ENCODE measurements at regions not wholly inside any gene's neighbourhood (a gene's known extent, or its start where the extent isn't known, plus 50 kb on each side); places are given as distances from the start of the nearest gene placed in this dataset.
"Not testable (repeated sequence)": the region's sequence is repeated elsewhere in the genome, so short reads cannot be mapped to it uniquely, and the experiment has no call there.

DNA sequence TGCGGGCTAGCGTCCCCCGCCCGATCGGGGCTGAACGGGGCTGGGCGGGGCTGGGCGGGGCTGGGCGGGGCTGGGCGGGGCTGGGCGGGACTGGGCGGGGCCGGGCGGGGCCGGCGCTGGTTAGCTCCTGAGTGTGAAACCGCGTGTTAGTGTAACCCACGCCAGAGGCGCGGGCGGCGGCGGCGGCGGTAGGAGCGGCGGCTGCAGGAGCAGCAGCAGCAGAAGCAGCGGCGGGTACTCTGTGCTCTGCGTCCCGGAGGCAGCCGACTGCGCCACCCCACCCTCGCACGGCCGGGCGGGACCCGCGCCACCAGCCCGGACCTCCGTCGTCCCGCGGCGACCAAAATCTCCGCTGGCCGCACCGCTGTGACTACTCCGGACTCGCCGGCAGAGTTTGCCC, 128.1 kb downstream of the LAS1L start:
- H3K4me3 ChIP-seq = no peak overlapping the region
- H3K27ac ChIP-seq = no peak overlapping the region
- ATAC-seq = peak in 1 of 2 experiments; percentile 66; a peak in 1 of 6 replicates
- FAIRE-seq = no peak
- ChIA-PET CTCF (no interaction called here), POLR2A (no interaction called here)
- TF ChIP-seq TP53 (CRISPR knock-in tag; IDR thresholded peaks at IDR 0.05) (no peak), JUN (IDR thresholded peaks at IDR 0.05) (no peak)
- DNase-seq (ENCODE audit: low read depth in 1 of 2, low spot score in 1 of 2) = no peak
- H3K4me2 ChIP-seq = no peak overlapping the region
- 61% methylated on average over 15 of the region's 52 CpGs for WGBS (ENCODE audit: missing lambda C conversion rate)
- H3K9me3 ChIP-seq = no peaks in the 10 kb centered on the region
- H3K4me1 ChIP-seq = no peaks in the 10 kb centered on the region

DNA sequence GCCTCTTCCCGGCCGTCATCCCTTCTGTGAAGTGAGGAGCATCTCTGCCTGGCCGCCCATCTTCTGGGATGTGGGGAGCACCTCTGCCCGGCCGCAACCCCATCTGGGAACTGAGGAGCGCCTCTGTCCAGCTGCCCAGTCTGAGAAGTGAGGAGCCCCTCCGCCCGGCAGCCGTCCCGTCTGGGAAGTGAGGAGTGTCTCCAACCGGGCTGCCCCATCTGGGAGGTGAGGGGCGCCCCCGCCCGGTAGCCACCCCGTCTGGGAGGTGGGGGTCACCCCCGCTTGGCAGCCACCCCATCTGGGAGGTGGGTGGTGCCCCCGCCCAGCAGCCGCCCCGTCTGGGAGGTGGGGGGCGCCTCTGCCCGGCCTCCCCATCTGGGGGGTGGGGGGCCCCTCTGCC, 142.3 kb downstream of the LAS1L start:
- ChIA-PET CTCF (no interaction called here), POLR2A (no interaction called here)
- H3K27ac ChIP-seq = no peak overlapping the region
- H3K4me1 ChIP-seq = no peaks in the 10 kb centered on the region
- ATAC-seq (no peak), DNase-seq (ENCODE audit: low read depth in 1 of 2, low spot score in 1 of 2) (no peak), FAIRE-seq (no peak)
- H3K4me2 ChIP-seq = no peak overlapping the region
- no peak overlapping the region for H3K4me3 ChIP-seq
- TF ChIP-seq ZSCAN20 (CRISPR knock-in tag; IDR thresholded peaks at IDR 0.05) (no peak), EHMT2 (IDR thresholded peaks at IDR 0.05; ENCODE audit: low read depth) (no peak)
- 0% methylated on average over 2 of the region's 21 CpGs for WGBS (ENCODE audit: missing lambda C conversion rate)
- H3K9me3 ChIP-seq = no peaks in the 10 kb centered on the region

DNA sequence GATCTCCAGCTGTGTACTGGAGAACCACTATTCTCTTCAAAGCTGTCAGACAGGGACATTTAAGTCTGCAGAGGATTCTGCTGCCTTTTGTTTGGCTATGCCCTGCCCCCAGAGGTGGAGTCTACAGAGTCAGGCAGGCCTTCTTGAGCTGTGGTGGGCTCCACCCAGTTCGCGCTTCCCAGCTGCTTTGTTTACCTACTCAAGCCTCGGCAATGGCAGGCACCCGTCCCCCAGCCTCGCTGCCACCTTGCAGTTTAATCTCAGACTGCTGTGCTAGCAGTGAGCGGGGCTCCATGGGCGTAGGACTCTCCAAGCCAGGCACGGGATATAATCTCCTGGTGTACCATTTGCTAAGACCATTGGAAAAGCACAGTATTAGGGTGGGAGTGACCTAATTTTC, 145.5 kb downstream of the LAS1L start:
- H3K4me2 ChIP-seq; FAIRE-seq; CTCF ChIA-PET; DNase-seq (ENCODE audit: low read depth in 1 of 2, low spot score in 1 of 2); H3K4me1 ChIP-seq; ATAC-seq; H3K4me3 ChIP-seq; POLR2A ChIA-PET; H3K9me3 ChIP-seq; H3K27ac ChIP-seq: not testable (repeated sequence)
- WGBS (ENCODE audit: missing lambda C conversion rate) = 7% methylated on average over 5 of the region's 8 CpGs

All from A549 (cell line).